Endothelial cell of umbilical vein (primary cell): ENCODE measurements at regions not wholly inside any gene's neighbourhood (a gene's known extent, or its start where the extent isn't known, plus 50 kb on each side); places are given as distances from the start of the nearest gene placed in this dataset.

ENCODE experiments used
- BruUV-seq: library from RNA; stranded (reverse); fragments of 400-500 nt; replicated peaks from 2 replicates; lab custom pipeline; 2021; lab: Mats Ljungman, UMichigan
- CTCF ChIA-PET: fragments of 300-600, 350-600 bp; sonication (Branson Sonifier 250); formaldehyde crosslinking; loops from one replicate; lab custom pipeline; 2021; ENCODE audit warnings: antibody characterized with exemption, inconsistent platforms; lab: Charles Lee
- POLR2A ChIA-PET: fragments of 300-600, 350-600 bp; sonication (Branson Sonifier 250); formaldehyde crosslinking; loops from one replicate; lab custom pipeline; 2021; ENCODE audit warnings: antibody characterized with exemption, inconsistent platforms; lab: Charles Lee
- DNase-seq: peaks from one replicate; pipeline ENCODE4 v3.0.0-alpha.2; 2011; ENCODE audit warnings: low read depth, low spot score
- FAIRE-seq: peaks from 2 replicates; lab custom pipeline; 2011; peaks lifted over from hg19 to GRCh38; lab: Jason Lieb, UNC
- H2AFZ ChIP-seq: 2 replicates; pipeline ENCODE4 v1.6.0; 2012; ENCODE audit warnings: low read depth, low read length, control low read depth, inconsistent platforms
- H3K27ac ChIP-seq: 2 replicates; pipeline ENCODE4 v1.5.1; 2011; ENCODE audit warnings: low read depth, mild to moderate bottlenecking, control low read depth, low read length, moderate library complexity; ENCODE audit not compliant: insufficient read depth
- H3K27me3 ChIP-seq, 2 experiments: 2 replicates each; pipeline versions ENCODE4 v1.6.0 to v1.6.1; 2011; ENCODE audit warnings: low read length in 2 of 2, mixed read lengths in 1 of 2; ENCODE audit not compliant: control insufficient read depth in 2 of 2, insufficient read depth in 2 of 2
- H3K36me3 ChIP-seq, 2 experiments: 2 replicates in 1 of 2; 3 replicates in 1 of 2; pipeline ENCODE4 v1.5.1; 2011; ENCODE audit warnings: low read length in 2 of 2, mild to moderate bottlenecking in 1 of 2, moderate library complexity in 1 of 2; ENCODE audit not compliant: control insufficient read depth in 2 of 2, insufficient read depth in 2 of 2; ENCODE audit errors: extremely low read depth in 1 of 2
- H3K4me1 ChIP-seq: 3 replicates; pipeline ENCODE4 v1.5.1; 2011; ENCODE audit warnings: mild to moderate bottlenecking, low read length; ENCODE audit not compliant: control insufficient read depth, insufficient read depth; ENCODE audit errors: extremely low read depth
- H3K4me2 ChIP-seq: 2 replicates; pipeline ENCODE4 v1.6.1; 2011; ENCODE audit warnings: low read length, control low read depth, mixed read lengths; ENCODE audit not compliant: insufficient read depth
- H3K4me3 ChIP-seq, 3 experiments: fragments of 200-600 bp in 1 of 3; sonication (generic), shearing (Covaris generic) in 1 of 3; replicated peaks in 1 of 3; 2 replicates each; pipeline ENCODE4 v1.5.1; 2011 to 2016; ENCODE audit warnings: control low read depth in 3 of 3, low read length in 3 of 3, mild to moderate bottlenecking in 2 of 3, inconsistent platforms in 1 of 3, low read depth in 1 of 3, moderate library complexity in 1 of 3; ENCODE audit not compliant: insufficient read depth in 1 of 3
- H3K79me2 ChIP-seq: 2 replicates; pipeline ENCODE4 v1.6.0; 2012; ENCODE audit warnings: low read length, inconsistent platforms; ENCODE audit not compliant: control insufficient read depth, insufficient read depth
- H3K9ac ChIP-seq: replicated peaks from 2 replicates; pipeline ENCODE3; 2011; ENCODE audit warnings: low read length, control low read depth; ENCODE audit not compliant: insufficient read depth; ENCODE audit errors: extremely low read depth
- H3K9me1 ChIP-seq: replicated peaks from 3 replicates; pipeline ENCODE4 v1.6.0; 2011; ENCODE audit warnings: mild to moderate bottlenecking, low read length; ENCODE audit not compliant: control insufficient read depth, insufficient read depth; ENCODE audit errors: extremely low read depth
- H3K9me3 ChIP-seq: replicated peaks from 2 replicates; pipeline ENCODE4 v1.5.1; 2012; ENCODE audit warnings: low read length, inconsistent platforms; ENCODE audit not compliant: control insufficient read depth, insufficient read depth
- H4K20me1 ChIP-seq: replicated peaks from 2 replicates; pipeline ENCODE3; 2011; ENCODE audit warnings: mild to moderate bottlenecking, low read length; ENCODE audit not compliant: control insufficient read depth, insufficient read depth; ENCODE audit errors: extremely low read depth
- CTCF ChIP-seq, 2 donors: IDR thresholded peaks; 1 replicate in 1 of 2; 2 replicates in 1 of 2; pipeline ENCODE4 v1.5.1; 2011; ENCODE audit warnings: low read length in 2 of 2, mild to moderate bottlenecking in 2 of 2, moderate library complexity in 2 of 2, control low read depth in 1 of 2, inconsistent platforms in 1 of 2, low read depth in 1 of 2; ENCODE audit not compliant: insufficient read depth in 1 of 2; ENCODE audit errors: extremely low read depth in 1 of 2
- EZH2 ChIP-seq: IDR thresholded peaks from 2 replicates; pipeline ENCODE4 v1.6.1; 2012; ENCODE audit warnings: borderline replicate concordance, low read depth, mild to moderate bottlenecking, moderate library complexity, low read length, inconsistent platforms; ENCODE audit not compliant: severe bottlenecking
- FOS ChIP-seq: IDR thresholded peaks from 2 replicates; pipeline ENCODE4 v1.6.1; 2011; ENCODE audit warnings: mild to moderate bottlenecking, low read length, moderate library complexity, borderline replicate concordance; ENCODE audit not compliant: insufficient read depth
- GATA2 ChIP-seq: IDR thresholded peaks from 2 replicates; pipeline ENCODE4 v1.7.0; 2011; ENCODE audit warnings: low read depth, mild to moderate bottlenecking, moderate library complexity, mixed read lengths, low read length; ENCODE audit not compliant: insufficient read length, insufficient read depth
- JUN ChIP-seq: IDR thresholded peaks from 2 replicates; pipeline ENCODE4 v1.6.1; 2011; ENCODE audit warnings: borderline replicate concordance, low read depth; ENCODE audit not compliant: insufficient read length, insufficient read depth
- MAX ChIP-seq: IDR thresholded peaks from 2 replicates; pipeline ENCODE4 v1.6.1; 2011; ENCODE audit not compliant: insufficient read depth, insufficient read length
- MYC ChIP-seq: IDR thresholded peaks from one replicate; pipeline ENCODE4 v1.6.1; 2011; ENCODE audit warnings: mild to moderate bottlenecking, low read depth, low read length
- POLR2A ChIP-seq: IDR thresholded peaks from 2 replicates; pipeline ENCODE4 v1.6.1; 2012; ENCODE audit warnings: low read depth, mild to moderate bottlenecking, control low read depth, low read length
- POLR2AphosphoS5 ChIP-seq: IDR thresholded peaks from 2 replicates; pipeline ENCODE4 v1.6.1; 2012; ENCODE audit warnings: low read depth, mild to moderate bottlenecking, control low read depth, low read length, moderate library complexity; ENCODE audit not compliant: insufficient read depth
- dilution Hi-C: fragments of 300-500 bp; cut with MboI; formaldehyde crosslinking; loops from one replicate; pipeline ENCODE4 v1.15.0; 2019; ENCODE audit warnings: low sequenced_read_pairs; ENCODE audit not compliant: extremely low pct_ligation_motif_present
- intact Hi-C: fragments of 100-400 bp; cut with micrococcal nuclease; formaldehyde crosslinking; loops from one replicate; pipeline ENCODE4 v1.10.0; 2022

- H3K4me3 ChIP-seq, result no peak overlapping the region
- no peak overlapping the region for H3K4me2 ChIP-seq
- H3K9ac ChIP-seq, result no peak overlapping the region
- TF ChIP-seq JUN (no peak), POLR2A (no peak), CTCF (IDR thresholded peaks at IDR 0.05; ENCODE audit: extremely low read depth in 1 of 2, insufficient read depth in 1 of 2, low read depth in 1 of 2, low read length in 2 of 2) (no peak), MAX (no peak), POLR2AphosphoS5 (no peak), MYC (no peak), GATA2 (no peak), EZH2 (no peak), FOS (no peak)
- CTCF ChIA-PET, result interaction anchor here (1.0 to 2.0 kb wide), 3 partner anchors 10 to 167 kb away, joined by 3 to 5 read pairs (median 3); no protein-coding TSS in a partner anchor
- no peaks in the 10 kb centered on the region for H3K9me3 ChIP-seq
- H3K27me3 ChIP-seq, result no peaks in the 10 kb centered on the region
- H3K4me1 ChIP-seq, result peaks cover 33% of the 10 kb centered on the region
- H3K36me3 ChIP-seq, result no peaks in the 10 kb centered on the region
- H2AFZ ChIP-seq, result no peak overlapping the region
- no TSS peak for BruUV-seq
- POLR2A ChIA-PET, result no interaction called here
- intact Hi-C loops (loop anchor here (5.0 kb wide), 4 partner anchors 122 to 368 kb away; a partner anchor contains a TSS), dilution Hi-C loops (no loop called here)
- DNase-seq (no peak), FAIRE-seq (no peak)
- no peak overlapping the region for H3K27ac ChIP-seq
- no peaks in the 10 kb centered on the region for H3K79me2 ChIP-seq
- H4K20me1 ChIP-seq, result no peaks in the 10 kb centered on the region
- H3K9me1 ChIP-seq, result no peaks in the 10 kb centered on the region
Observed at GRCh38 chr2:236874866-236875481, 210.7 kb upstream of the COPS8 start.
